Panc1 (cell line): ENCODE measurements at regions not wholly inside any gene's neighbourhood (a gene's known extent, or its start where the extent isn't known, plus 50 kb on each side); places are given as distances from the start of the nearest gene placed in this dataset.

Experiments
- CTCF ChIP-seq: fragments of 450-650 bp; IDR thresholded peaks from 2 replicates; pipeline ENCODE4 v1.5.1; 2017; ENCODE audit warnings: mild to moderate bottlenecking
- POLR2AphosphoS5 ChIP-seq: IDR thresholded peaks from 2 replicates; pipeline ENCODE4 v1.6.1; 2012; ENCODE audit warnings: mild to moderate bottlenecking, low read depth, low read length, moderate library complexity
- REST ChIP-seq, 2 experiments: IDR thresholded peaks; 2 replicates each; pipeline ENCODE4 v1.6.1; 2011 to 2012; ENCODE audit warnings: low read depth in 2 of 2, control low read depth in 1 of 2, low read length in 1 of 2, mild to moderate bottlenecking in 1 of 2, moderate library complexity in 1 of 2; ENCODE audit not compliant: insufficient read depth in 1 of 2
- SIN3A ChIP-seq: IDR thresholded peaks from 2 replicates; pipeline ENCODE4 v1.6.1; 2012; ENCODE audit warnings: low read depth, mild to moderate bottlenecking, low read length, moderate library complexity, borderline replicate concordance; ENCODE audit not compliant: insufficient read depth
- TCF7L2 ChIP-seq: IDR thresholded peaks from 2 replicates; pipeline ENCODE4 v1.6.1; 2011; ENCODE audit warnings: mild to moderate bottlenecking, low read depth, low read length, inconsistent platforms

GRCh38 chr3:145079436-145079835, 1081.5 kb downstream of the PLOD2 start:
- no peak for TF ChIP-seq CTCF
- no peak for TF ChIP-seq SIN3A
- TF ChIP-seq POLR2AphosphoS5, result no peak
- TF ChIP-seq REST (IDR thresholded peaks at IDR 0.05; ENCODE audit: insufficient read depth in 1 of 2, low read depth in 2 of 2, low read length in 1 of 2), result no peak
- no peak for TF ChIP-seq TCF7L2
